ENCODE measurements at regions not wholly inside any gene's neighbourhood (a gene's known extent, or its start where the extent isn't known, plus 50 kb on each side); places are given as distances from the start of the nearest gene placed in this dataset.
A peak's percentile ranks its signal among the peaks of the same experiment; 100 is the strongest.

- Histone ChIP-seq H3K36me3 (ENCODE audit: control insufficient read depth in 2 of 2, extremely low read depth in 1 of 2, insufficient read depth in 2 of 2, low read length in 2 of 2) (no peaks in the 10 kb centered on the region), H3K4me1 (ENCODE audit: control insufficient read depth, extremely low read depth, insufficient read depth, low read length) (peaks cover 9% of the 10 kb centered on the region), H4K20me1 (ENCODE audit: control insufficient read depth, extremely low read depth, insufficient read depth, low read length) (no peaks in the 10 kb centered on the region), H3K9ac (ENCODE audit: control insufficient read depth, extremely low read depth, insufficient read depth, low read length) (no peak overlapping the region), H3K9me3 (ENCODE audit: control insufficient read depth, low read depth, low read length) (no peaks in the 10 kb centered on the region), H3K4me2 (ENCODE audit: control insufficient read depth, extremely low read depth, insufficient read depth, low read depth, low read length) (no peak overlapping the region), H2AFZ (ENCODE audit: control insufficient read depth, low read length) (no peak overlapping the region), H3K27me3 (ENCODE audit: control insufficient read depth, extremely low read depth, insufficient read depth, low read length) (no peaks in the 10 kb centered on the region), H3K4me3 (ENCODE audit: control insufficient read depth in 2 of 3, extremely low read depth in 1 of 3, insufficient read depth in 2 of 3, low read depth in 1 of 3, low read length in 3 of 3) (no peak overlapping the region), H3K79me2 (ENCODE audit: control insufficient read depth, insufficient read depth, low read length) (no peaks in the 10 kb centered on the region), H3K27ac (ENCODE audit: control insufficient read depth, insufficient read depth, low read length) (no peak overlapping the region), H3K9me1 (ENCODE audit: control insufficient read depth, extremely low read depth, insufficient read depth, low read length) (no peaks in the 10 kb centered on the region)
- dilution Hi-C loops (cut with MboI; ENCODE audit: extremely low pct_ligation_motif_present, low sequenced_read_pairs) = no loop called here
- no peak for TF ChIP-seq CTCF (optimal IDR thresholded peaks at IDR 0.05 in 1 of 3, IDR thresholded peaks at IDR 0.05 in 1 of 3, conservative IDR thresholded peaks at IDR 0.05 in 1 of 3; ENCODE audit: extremely low read depth in 1 of 3, insufficient read depth in 2 of 3, low read length in 3 of 3)
- no peak for TF ChIP-seq EZH2 (IDR thresholded peaks at IDR 0.05; ENCODE audit: low read length)
- DNase-seq (ENCODE audit: low read depth, low spot score) (no peak), FAIRE-seq (no peak)
Observed at GRCh38 chr9:81860581-81860980, 67.6 kb upstream of the SPATA31D4 start.

GRCh38 chr9:81861644-81862043 is 66.6 kb upstream of the SPATA31D4 start:
- Histone ChIP-seq H2AFZ (ENCODE audit: control insufficient read depth, low read length) (peak overlapping the region; percentile 67), H3K9ac (ENCODE audit: control insufficient read depth, extremely low read depth, insufficient read depth, low read length) (no peak overlapping the region), H3K27me3 (ENCODE audit: control insufficient read depth, extremely low read depth, insufficient read depth, low read length) (no peaks in the 10 kb centered on the region), H3K9me3 (ENCODE audit: control insufficient read depth, low read depth, low read length) (no peaks in the 10 kb centered on the region), H3K4me2 (ENCODE audit: control insufficient read depth, extremely low read depth, insufficient read depth, low read depth, low read length) (peak overlapping the region; percentile 17), H3K27ac (ENCODE audit: control insufficient read depth, insufficient read depth, low read length) (peak overlapping the region; percentile 56), H3K79me2 (ENCODE audit: control insufficient read depth, insufficient read depth, low read length) (no peaks in the 10 kb centered on the region), H3K4me3 (ENCODE audit: control insufficient read depth in 2 of 3, extremely low read depth in 1 of 3, insufficient read depth in 2 of 3, low read depth in 1 of 3, low read length in 3 of 3) (no peak overlapping the region), H3K4me1 (ENCODE audit: control insufficient read depth, extremely low read depth, insufficient read depth, low read length) (peaks cover 9% of the 10 kb centered on the region), H3K36me3 (ENCODE audit: control insufficient read depth in 2 of 2, extremely low read depth in 1 of 2, insufficient read depth in 2 of 2, low read length in 2 of 2) (no peaks in the 10 kb centered on the region), H4K20me1 (ENCODE audit: control insufficient read depth, extremely low read depth, insufficient read depth, low read length) (no peaks in the 10 kb centered on the region), H3K9me1 (ENCODE audit: control insufficient read depth, extremely low read depth, insufficient read depth, low read length) (no peaks in the 10 kb centered on the region)
- dilution Hi-C loops (cut with MboI; ENCODE audit: extremely low pct_ligation_motif_present, low sequenced_read_pairs) = no loop called here
- DNase-seq (ENCODE audit: low read depth, low spot score) = no peak
- peak; percentile 55 for FAIRE-seq
- no peak for TF ChIP-seq EZH2 (IDR thresholded peaks at IDR 0.05; ENCODE audit: low read length)
- TF ChIP-seq CTCF (optimal IDR thresholded peaks at IDR 0.05 in 1 of 3, IDR thresholded peaks at IDR 0.05 in 1 of 3, conservative IDR thresholded peaks at IDR 0.05 in 1 of 3; ENCODE audit: extremely low read depth in 1 of 3, insufficient read depth in 2 of 3, low read length in 3 of 3) = no peak
